GM18505 (cell line): ENCODE measurements at regions not wholly inside any gene's neighbourhood (a gene's known extent, or its start where the extent isn't known, plus 50 kb on each side); places are given as distances from the start of the nearest gene placed in this dataset.

ENCODE experiments used
- ATAC-seq: cut with Tn5 transposase; IDR thresholded peaks from one replicate; pipeline ENCODE4 v1.9.1; 2021; ENCODE audit not compliant: unreplicated experiment
- POLR2A ChIP-seq: IDR thresholded peaks from 4 replicates; pipeline ENCODE4 v1.6.1; 2011; ENCODE audit warnings: borderline replicate concordance; ENCODE audit not compliant: insufficient read depth, insufficient read length; ENCODE audit errors: extremely low read depth

GRCh38 chr12:78316136-78316535 lies 485.4 kb downstream of the NAV3 start:
- TF ChIP-seq POLR2A = no peak
- ATAC-seq = no peak

DNA sequence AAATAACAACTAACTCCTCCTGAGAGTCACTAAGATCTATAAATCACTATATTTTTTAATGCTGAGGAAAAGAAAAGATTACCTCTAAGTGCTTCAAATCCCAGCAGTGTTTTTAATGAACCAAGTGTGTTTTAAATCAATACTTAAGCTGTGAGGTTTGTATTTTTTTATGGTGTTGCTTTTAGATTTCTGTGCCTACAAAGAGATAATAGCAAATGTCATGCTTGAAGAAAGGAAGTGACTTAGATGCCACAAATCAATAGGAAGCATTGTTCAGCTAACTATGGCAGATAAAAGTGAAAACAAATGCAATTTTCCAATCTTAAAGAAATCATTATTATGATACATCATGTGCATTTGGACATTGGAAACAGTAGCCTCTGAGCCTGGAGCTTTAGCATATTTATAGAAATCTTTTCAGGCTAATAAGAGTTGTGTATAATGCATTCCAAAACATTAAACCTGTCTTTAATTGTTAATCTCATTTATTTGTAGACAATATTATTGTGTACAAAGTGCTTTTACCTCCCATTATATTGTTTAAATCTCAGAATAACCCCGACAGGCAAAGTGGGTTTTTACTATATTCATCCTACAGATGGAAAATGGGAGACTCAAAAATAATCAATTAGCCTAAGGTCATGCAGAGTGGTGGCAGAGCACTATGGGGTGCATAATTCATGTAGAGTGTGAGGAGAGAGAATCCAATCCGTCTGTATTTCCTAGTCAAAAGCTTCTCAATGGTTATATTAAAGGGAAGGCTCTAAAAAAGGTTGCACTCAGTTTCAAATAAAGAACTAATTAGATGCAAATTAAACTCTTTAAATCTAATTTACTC lies 486.2 kb downstream of the NAV3 start:
- TF ChIP-seq POLR2A = no peak
- ATAC-seq = no peak

- no peak for TF ChIP-seq POLR2A
- no peak for ATAC-seq
These were observed 491.0 kb downstream of the NAV3 start for GRCh38 chr12:78321696-78322095.

- no peak for ATAC-seq
- no peak for TF ChIP-seq POLR2A
These were observed 492.5 kb downstream of the NAV3 start for GRCh38 chr12:78323226-78323625.

- no peak for ATAC-seq
- TF ChIP-seq POLR2A = no peak
These were observed 493.5 kb downstream of the NAV3 start for GRCh38 chr12:78324234-78324633.

DNA sequence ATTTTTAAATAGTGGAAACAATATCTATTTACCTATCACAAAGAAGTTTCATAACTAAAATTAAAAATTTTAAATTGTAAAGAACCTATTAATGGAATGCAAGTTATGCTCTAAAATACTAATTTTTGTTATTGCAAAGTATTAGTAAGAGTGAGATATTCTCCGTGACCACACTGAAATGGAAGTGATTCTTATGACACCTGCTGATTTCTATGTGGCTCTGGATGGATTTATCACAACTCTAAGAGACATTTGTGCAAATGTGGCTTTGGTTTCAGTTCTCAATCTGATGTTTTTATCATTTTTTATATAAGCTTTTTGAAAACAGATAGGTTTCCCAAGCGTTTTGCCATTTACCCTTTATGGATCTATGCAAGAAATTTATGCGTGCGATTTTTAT lies 497.8 kb downstream of the NAV3 start:
- ATAC-seq = no peak
- no peak for TF ChIP-seq POLR2A

- no peak for ATAC-seq
- TF ChIP-seq POLR2A = no peak
These were observed 499.4 kb downstream of the NAV3 start for GRCh38 chr12:78330131-78330530.

GRCh38 chr12:78331181-78331580 lies 500.5 kb downstream of the NAV3 start:
- no peak for TF ChIP-seq POLR2A
- no peak for ATAC-seq

DNA sequence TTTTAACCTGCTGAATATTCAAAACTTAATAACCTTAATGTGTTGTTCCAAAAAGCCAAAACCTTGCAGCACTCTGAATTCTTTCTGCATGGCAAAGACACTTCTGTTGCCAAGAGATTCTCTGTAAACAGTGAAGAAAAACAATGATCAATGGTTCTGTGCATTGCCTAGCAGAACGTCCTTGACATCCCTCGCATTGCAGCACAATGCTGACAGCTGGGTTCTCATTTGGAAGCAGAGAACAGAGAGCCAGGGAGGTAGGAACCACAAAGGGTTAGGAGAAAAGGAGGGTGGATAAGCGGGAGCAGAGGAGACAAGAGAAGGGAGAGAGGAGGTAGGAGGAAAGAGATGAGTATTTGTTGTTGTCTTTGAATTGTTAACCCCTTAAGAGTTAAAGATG lies 501.1 kb downstream of the NAV3 start:
- no peak for TF ChIP-seq POLR2A
- ATAC-seq = no peak

DNA sequence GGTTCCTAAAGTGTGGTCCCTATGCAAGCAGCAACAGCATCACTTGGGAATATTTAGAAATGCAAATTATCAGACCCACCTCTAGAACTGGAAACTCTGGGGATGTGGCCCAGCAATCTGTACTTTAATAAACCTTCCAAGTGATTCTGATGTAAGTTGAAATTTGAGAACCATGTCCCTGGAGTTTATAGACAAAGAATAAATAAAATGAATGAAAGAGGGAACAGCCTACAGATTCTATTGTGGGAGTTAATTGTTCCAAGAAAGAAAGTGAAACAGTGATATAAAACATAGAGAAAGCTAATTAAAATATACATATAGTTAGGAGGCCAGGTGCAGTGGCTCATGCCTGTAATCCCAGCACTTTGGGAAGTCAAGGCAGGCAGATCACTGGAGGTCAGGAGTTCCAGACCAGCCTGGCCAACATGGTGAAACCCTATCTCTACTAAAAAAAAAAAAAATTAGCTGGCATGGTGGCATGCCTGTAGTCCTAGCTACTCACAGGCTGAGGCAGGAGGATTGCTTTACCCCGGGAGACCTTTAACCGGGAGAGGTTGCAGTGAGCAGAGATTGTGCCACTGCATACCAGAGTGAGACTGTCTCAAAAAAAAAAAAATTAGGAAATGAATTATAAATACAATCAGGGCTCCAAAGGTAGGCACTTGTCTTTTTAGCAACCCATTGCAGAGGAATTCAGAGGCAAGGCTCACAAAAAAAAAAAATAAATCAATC lies 507.5 kb downstream of the NAV3 start:
- ATAC-seq = no peak
- TF ChIP-seq POLR2A = no peak

DNA sequence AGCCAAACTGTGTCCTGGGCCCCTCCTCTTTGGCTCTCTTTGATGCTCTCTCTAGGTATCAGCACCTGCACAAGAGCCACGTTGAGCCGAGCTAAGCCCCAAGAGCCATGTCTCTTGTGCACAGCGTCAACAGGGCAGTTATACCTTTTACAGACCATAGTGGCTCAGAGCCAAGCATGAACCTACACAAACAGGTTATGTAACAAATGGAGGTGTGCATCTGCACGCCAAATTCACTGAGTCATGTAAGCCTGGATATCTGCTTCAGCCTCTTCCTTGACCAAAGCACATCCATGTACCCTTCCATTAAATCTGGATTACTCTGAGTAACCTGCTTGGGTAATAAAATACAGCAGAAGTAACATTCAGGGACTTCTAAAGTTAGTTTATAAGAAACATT lies 509.7 kb downstream of the NAV3 start:
- no peak for ATAC-seq
- TF ChIP-seq POLR2A = no peak

DNA sequence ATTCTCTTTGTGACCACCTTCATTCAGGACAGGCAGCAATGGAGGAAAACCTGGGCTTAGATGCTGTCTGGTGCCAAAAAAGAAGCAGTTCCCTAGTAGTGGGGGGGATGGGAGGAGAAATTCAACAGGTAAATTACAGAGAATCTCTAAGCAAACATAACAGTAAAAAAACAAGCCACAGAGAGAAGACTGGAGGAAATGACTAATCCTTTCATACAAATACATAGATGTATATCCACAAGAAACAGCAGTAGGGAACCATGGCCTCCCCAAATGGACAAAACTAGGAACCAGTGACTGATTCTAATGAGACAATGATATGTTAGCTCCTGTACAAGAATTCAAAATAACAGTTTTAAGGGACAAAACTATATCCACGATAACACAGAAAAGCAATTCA lies 513.0 kb downstream of the NAV3 start:
- no peak for ATAC-seq
- no peak for TF ChIP-seq POLR2A

- TF ChIP-seq POLR2A = no peak
- ATAC-seq = no peak
These were observed 505.1 kb upstream of the SYT1 start for GRCh38 chr12:78359520-78359919.

DNA sequence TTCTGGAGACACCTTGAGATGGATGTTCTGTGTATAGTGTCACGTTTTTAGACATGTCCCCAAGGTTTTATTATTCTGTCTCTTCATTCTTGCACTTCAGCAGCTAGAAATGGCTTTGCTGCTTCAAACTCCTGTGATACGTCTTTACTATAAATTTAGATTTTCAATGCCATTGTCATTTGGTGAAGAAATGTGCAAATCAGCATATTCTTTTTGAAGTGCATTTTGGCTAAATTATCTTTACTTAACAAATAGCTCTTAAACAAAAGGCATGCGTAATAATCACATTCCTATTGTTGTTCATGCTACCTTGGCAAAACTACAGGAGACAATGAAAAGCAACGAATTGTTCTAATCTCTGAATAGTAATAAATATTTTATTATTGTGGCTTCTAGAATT lies 502.9 kb upstream of the SYT1 start:
- TF ChIP-seq POLR2A = no peak

More for the DNA sequence above, 502.9 kb upstream of the SYT1 start:
- no peak for ATAC-seq
